Smooth muscle cell (in vitro differentiated cells): ENCODE measurements at regions not wholly inside any gene's neighbourhood (a gene's known extent, or its start where the extent isn't known, plus 50 kb on each side); places are given as distances from the start of the nearest gene placed in this dataset.

Experiments
- DNase-seq: peaks from one replicate; lab custom pipeline; 2025; ENCODE audit not compliant: unreplicated experiment; lab: John Stamatoyannopoulos, UW
- H2AFZ ChIP-seq: fragments of 200-600 bp; sonication (generic); 2 replicates; pipeline ENCODE4 v1.6.0; 2016; ENCODE audit warnings: antibody characterized with exemption, low read depth, mild to moderate bottlenecking
- H3F3A ChIP-seq: fragments of 200-600 bp; sonication (generic); 2 replicates; pipeline ENCODE4 v1.6.0; 2017; ENCODE audit warnings: antibody characterized with exemption, low read depth
- H3K27ac ChIP-seq: fragments of 200-600 bp; sonication (generic); 2 replicates; pipeline ENCODE4 v1.5.1; 2016; ENCODE audit warnings: low read depth, mild to moderate bottlenecking
- H3K27me3 ChIP-seq: fragments of 200-600 bp; sonication (generic); 2 replicates; pipeline ENCODE4 v1.6.1; 2016; ENCODE audit warnings: low read depth, mild to moderate bottlenecking
- H3K36me3 ChIP-seq: fragments of 200-600 bp; sonication (generic); 2 replicates; pipeline ENCODE4 v1.5.1; 2016; ENCODE audit warnings: low read depth
- H3K4me1 ChIP-seq: fragments of 200-600 bp; sonication (generic); 2 replicates; pipeline ENCODE4 v1.5.1; 2016; ENCODE audit warnings: low read depth
- H3K4me2 ChIP-seq: fragments of 200-600 bp; sonication (generic); 2 replicates; pipeline ENCODE4 v1.6.0; 2016; ENCODE audit warnings: mild to moderate bottlenecking
- H3K4me3 ChIP-seq: fragments of 200-600 bp; sonication (generic); 2 replicates; pipeline ENCODE4 v1.5.1; 2016; ENCODE audit warnings: mild to moderate bottlenecking
- H3K79me2 ChIP-seq: fragments of 200-600 bp; sonication (generic); 2 replicates; pipeline ENCODE4 v1.6.0; 2016; ENCODE audit warnings: low read depth, mild to moderate bottlenecking
- H3K9ac ChIP-seq: fragments of 200-600 bp; sonication (generic); 2 replicates; pipeline ENCODE4 v1.6.0; 2016; ENCODE audit warnings: low read depth
- H3K9me3 ChIP-seq: fragments of 200-600 bp; sonication (generic); replicated peaks from 2 replicates; pipeline ENCODE4 v1.5.1; 2016; ENCODE audit warnings: low read depth
- H4K20me1 ChIP-seq: fragments of 200-600 bp; sonication (generic); 2 replicates; pipeline ENCODE4 v1.6.0; 2016; ENCODE audit warnings: low read depth
- CTCF ChIP-seq: fragments of 200-600 bp; sonication (generic); IDR thresholded peaks from 2 replicates; pipeline ENCODE4 v1.5.1; 2017; ENCODE audit warnings: borderline replicate concordance, mild to moderate bottlenecking, antibody characterized with exemption; ENCODE audit not compliant: insufficient read depth, poor library complexity, severe bottlenecking
- whole genome bisulfite sequencing: methylation state at CpG from one replicate; pipeline ENCODE4 v1.1.7; 2016; ENCODE audit warnings: low lambda C conversion rate; 5-methylcytosine and 5-hydroxymethylcytosine counted together

- Histone ChIP-seq H2AFZ (no peak overlapping the region), H3K79me2 (peaks cover 47% of the 10 kb centered on the region), H3K9ac (no peak overlapping the region), H3K9me3 (no peaks in the 10 kb centered on the region), H3K27ac (no peak overlapping the region), H3K27me3 (no peaks in the 10 kb centered on the region), H3K4me2 (no peak overlapping the region), H4K20me1 (peaks cover 40% of the 10 kb centered on the region), H3K4me1 (no peaks in the 10 kb centered on the region), H3K36me3 (no peaks in the 10 kb centered on the region), H3K4me3 (no peak overlapping the region), H3F3A (no peaks in the 10 kb centered on the region)
- WGBS, result 90% methylated on average over 10 of the region's 10 CpGs
- no peak for TF ChIP-seq CTCF
- DNase-seq, result no peak
Observed at GRCh38 chr6:138607478-138608433, 108.5 kb upstream of the NHSL1 start.

GRCh38 chr6:138608896-138609295 lies 109.6 kb upstream of the NHSL1 start:
- WGBS, result 96% methylated on average over 1 of the region's 1 CpG
- no peak for TF ChIP-seq CTCF
- Histone ChIP-seq H2AFZ (no peak overlapping the region), H3K9ac (no peak overlapping the region), H3F3A (no peaks in the 10 kb centered on the region), H3K4me2 (no peak overlapping the region), H4K20me1 (peaks cover 36% of the 10 kb centered on the region), H3K79me2 (peaks cover 40% of the 10 kb centered on the region), H3K9me3 (no peaks in the 10 kb centered on the region), H3K4me3 (no peak overlapping the region), H3K27ac (no peak overlapping the region), H3K27me3 (no peaks in the 10 kb centered on the region), H3K36me3 (no peaks in the 10 kb centered on the region), H3K4me1 (no peaks in the 10 kb centered on the region)
- no peak for DNase-seq

GRCh38 chr6:138609801-138610430 lies 110.6 kb upstream of the NHSL1 start:
- no peak overlapping the region for H3K27ac ChIP-seq
- TF ChIP-seq CTCF, result no peak
- peaks cover 30% of the 10 kb centered on the region for H4K20me1 ChIP-seq
- H3K9me3 ChIP-seq, result no peaks in the 10 kb centered on the region
- WGBS, result 94% methylated on average over 6 of the region's 6 CpGs
- no peaks in the 10 kb centered on the region for H3K36me3 ChIP-seq
- H3F3A ChIP-seq, result no peaks in the 10 kb centered on the region
- H3K4me1 ChIP-seq, result no peaks in the 10 kb centered on the region
- H3K9ac ChIP-seq, result no peak overlapping the region
- no peak overlapping the region for H2AFZ ChIP-seq
- H3K27me3 ChIP-seq, result no peaks in the 10 kb centered on the region
- peaks cover 37% of the 10 kb centered on the region for H3K79me2 ChIP-seq
- DNase-seq, result no peak
- H3K4me2 ChIP-seq, result no peak overlapping the region
- H3K4me3 ChIP-seq, result no peak overlapping the region
